Liver (tissue), 8 donors: ENCODE measurements at regions not wholly inside any gene's neighbourhood (a gene's known extent, or its start where the extent isn't known, plus 50 kb on each side); places are given as distances from the start of the nearest gene placed in this dataset.

ENCODE experiments used
- DNase-seq: peaks from one replicate; pipeline ENCODE4 v3.0.0-alpha.2; 2017; ENCODE audit warnings: low spot score
- H3K27ac ChIP-seq, 2 donors: one replicate each; pipeline ENCODE4 v1.7.0; 2013; ENCODE audit warnings: inconsistent platforms in 2 of 2, low read length in 2 of 2, control low read depth in 1 of 2, low read depth in 1 of 2, mild to moderate bottlenecking in 1 of 2
- H3K27me3 ChIP-seq, 4 donors: one replicate each; pipeline versions ENCODE4 v1.6.1 to v1.7.0; 2013; ENCODE audit warnings: low read length in 3 of 4, inconsistent platforms in 1 of 4, mild to moderate bottlenecking in 1 of 4, moderate library complexity in 1 of 4; ENCODE audit not compliant: control insufficient read depth in 4 of 4, insufficient read depth in 4 of 4
- H3K36me3 ChIP-seq, 4 donors: one replicate each; pipeline versions ENCODE4 v1.6.1 to v1.7.0; 2013; ENCODE audit warnings: low read length in 3 of 4, mild to moderate bottlenecking in 3 of 4, low read depth in 1 of 4, moderate library complexity in 1 of 4; ENCODE audit not compliant: control insufficient read depth in 4 of 4, insufficient read depth in 3 of 4
- H3K4me1 ChIP-seq, 4 donors: one replicate each; pipeline versions ENCODE4 v1.6.1 to v1.7.0; 2013; ENCODE audit warnings: low read length in 3 of 4, mild to moderate bottlenecking in 3 of 4, moderate library complexity in 1 of 4; ENCODE audit not compliant: control insufficient read depth in 4 of 4, insufficient read depth in 4 of 4
- H3K4me3 ChIP-seq, 3 donors: one replicate each; pipeline versions ENCODE4 v1.6.1 to v1.7.0; 2013; ENCODE audit warnings: low read length in 3 of 3, control low read depth in 1 of 3, low read depth in 1 of 3, mild to moderate bottlenecking in 1 of 3
- H3K9ac ChIP-seq, 2 donors: one replicate each; pipeline ENCODE4 v1.7.0; 2013; ENCODE audit warnings: low read length in 2 of 2, mild to moderate bottlenecking in 2 of 2, moderate library complexity in 2 of 2, control low read depth in 1 of 2, low read depth in 1 of 2
- H3K9me3 ChIP-seq, 4 donors: one replicate each; pipeline versions ENCODE4 v1.6.1 to v1.7.0; 2013; ENCODE audit warnings: low read length in 3 of 4; ENCODE audit not compliant: control insufficient read depth in 4 of 4
- EGR1 ChIP-seq, 2 donors: IDR thresholded peaks; 2 replicates each; pipeline ENCODE4 v1.6.1; 2016 to 2018; ENCODE audit warnings: antibody characterized with exemption in 2 of 2, low read depth in 2 of 2
- FOXA1 ChIP-seq: IDR thresholded peaks from 2 replicates; pipeline ENCODE4 v1.6.1; 2016; ENCODE audit warnings: antibody characterized with exemption
- FOXA2 ChIP-seq: IDR thresholded peaks from 2 replicates; pipeline ENCODE4 v1.6.1; 2016; ENCODE audit warnings: antibody characterized with exemption
- GABPA ChIP-seq, 2 donors: IDR thresholded peaks in 1 of 2; conservative IDR thresholded peaks in 1 of 2; 2 replicates each; pipeline ENCODE4 v1.6.1; 2016; ENCODE audit warnings: antibody characterized with exemption in 2 of 2, mild to moderate bottlenecking in 1 of 2, moderate library complexity in 1 of 2
- HNF4A ChIP-seq, 2 donors: conservative IDR thresholded peaks; 2 replicates each; pipeline ENCODE4 v1.6.1; 2016; ENCODE audit warnings: antibody characterized with exemption in 2 of 2, mild to moderate bottlenecking in 2 of 2
- HNF4G ChIP-seq: IDR thresholded peaks from 2 replicates; pipeline ENCODE4 v1.6.1; 2016; ENCODE audit warnings: antibody characterized with exemption
- JUND ChIP-seq, 2 donors: IDR thresholded peaks; 2 replicates each; pipeline ENCODE4 v1.6.1; 2016; ENCODE audit warnings: antibody characterized with exemption in 2 of 2
- NR2F2 ChIP-seq: IDR thresholded peaks from 2 replicates; pipeline ENCODE4 v1.6.1; 2016; ENCODE audit warnings: antibody characterized with exemption
- RXRA ChIP-seq, 2 donors: IDR thresholded peaks; 2 replicates each; pipeline ENCODE4 v1.6.1; 2017 to 2018; ENCODE audit warnings: antibody characterized with exemption in 2 of 2, mild to moderate bottlenecking in 1 of 2
- TAF1 ChIP-seq: conservative IDR thresholded peaks from 2 replicates; pipeline ENCODE4 v1.6.1; 2016; ENCODE audit warnings: antibody characterized with exemption, mild to moderate bottlenecking
- YY1 ChIP-seq: IDR thresholded peaks from 2 replicates; pipeline ENCODE4 v1.6.1; 2016; ENCODE audit warnings: antibody characterized with exemption, mild to moderate bottlenecking
- WGBS: extraction: QIAGEN DNeasy Blood & Tissue Kit; methylation state at CpG from one replicate; pipeline ENCODE4 v1.1.7; 2013; 5-methylcytosine and 5-hydroxymethylcytosine counted together
- TF ChIP-seq, protein P1 (sequence below): IDR thresholded peaks from 2 replicates; pipeline ENCODE4 v1.6.1; 2016; ENCODE audit warnings: antibody characterized with exemption
- TF ChIP-seq, protein P2 (sequence below): IDR thresholded peaks from 2 replicates; pipeline ENCODE4 v1.6.1; 2016; ENCODE audit warnings: antibody characterized with exemption
- TF ChIP-seq, protein P3 (sequence below): fragments of 150-350 bp; IDR thresholded peaks from 2 replicates; pipeline ENCODE4 v1.5.1; 2017; ENCODE audit warnings: improper control_type of control experiment, low read depth, low read length; ENCODE audit not compliant: missing input control
- TF ChIP-seq, protein P4 (sequence below): IDR thresholded peaks from 2 replicates; pipeline ENCODE4 v1.6.1; 2016; ENCODE audit warnings: antibody characterized with exemption, mild to moderate bottlenecking
- TF ChIP-seq, protein P5 (sequence below): IDR thresholded peaks from 2 replicates; pipeline ENCODE4 v1.6.1; 2016; ENCODE audit warnings: antibody characterized with exemption
- donor health status: healthy.
- donor health status: healthy.
- donor health status: healthy.
- donor health status: healthy.
- donor health status: healthy.

DNA sequence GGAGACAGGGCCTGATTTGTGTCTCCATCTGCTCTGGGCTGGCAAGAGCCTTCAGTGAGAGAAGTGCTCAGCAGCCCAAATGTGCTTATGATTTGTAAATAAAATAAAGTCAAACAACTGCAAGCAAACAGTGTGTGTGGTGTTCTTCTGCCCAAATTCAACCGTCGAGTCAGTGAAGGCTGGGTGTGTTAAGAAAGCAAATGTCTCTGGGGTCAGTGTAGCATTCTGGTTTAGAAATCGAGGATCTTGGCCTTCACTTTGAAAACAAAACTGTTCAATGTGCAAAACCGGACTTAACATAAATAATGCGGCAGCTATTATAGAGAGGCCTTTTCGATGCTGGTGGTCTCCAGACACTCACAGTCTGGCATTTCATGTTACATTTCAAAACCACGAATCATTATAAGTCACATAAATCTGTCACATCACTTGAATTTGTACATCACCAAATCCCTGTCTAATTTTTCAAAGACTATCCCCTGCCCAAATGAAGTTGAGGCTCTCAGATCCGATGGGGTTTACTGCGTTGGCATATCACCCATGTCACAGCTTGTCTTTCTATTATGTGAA lies 158.6 kb upstream of the MYOCD start:
- Histone ChIP-seq H3K4me3 (no peak overlapping the region), H3K36me3 (no peaks in the 10 kb centered on the region), H3K27me3 (no peaks in the 10 kb centered on the region), H3K4me1 (no peaks in the 10 kb centered on the region), H3K9me3 (no peaks in the 10 kb centered on the region), H3K9ac (no peak overlapping the region), H3K27ac (no peak overlapping the region)
- WGBS: 82% methylated on average over 9 of the region's 9 CpGs
- no peak for DNase-seq
- TF ChIP-seq FOXA2 (no peak), YY1 (no peak), EGR1 (IDR thresholded peaks at IDR 0.05; ENCODE audit: low read depth in 2 of 2) (no peak), TAF1 (no peak), HNF4G (no peak), NR2F2 (no peak), FOXA1 (no peak), GABPA (IDR thresholded peaks at IDR 0.05 in 1 of 2, conservative IDR thresholded peaks at IDR 0.05 in 1 of 2) (no peak)
- TF ChIP-seq, protein P1, sequence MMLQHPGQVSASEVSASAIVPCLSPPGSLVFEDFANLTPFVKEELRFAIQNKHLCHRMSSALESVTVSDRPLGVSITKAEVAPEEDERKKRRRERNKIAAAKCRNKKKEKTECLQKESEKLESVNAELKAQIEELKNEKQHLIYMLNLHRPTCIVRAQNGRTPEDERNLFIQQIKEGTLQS: no peak
- TF ChIP-seq, protein P2, sequence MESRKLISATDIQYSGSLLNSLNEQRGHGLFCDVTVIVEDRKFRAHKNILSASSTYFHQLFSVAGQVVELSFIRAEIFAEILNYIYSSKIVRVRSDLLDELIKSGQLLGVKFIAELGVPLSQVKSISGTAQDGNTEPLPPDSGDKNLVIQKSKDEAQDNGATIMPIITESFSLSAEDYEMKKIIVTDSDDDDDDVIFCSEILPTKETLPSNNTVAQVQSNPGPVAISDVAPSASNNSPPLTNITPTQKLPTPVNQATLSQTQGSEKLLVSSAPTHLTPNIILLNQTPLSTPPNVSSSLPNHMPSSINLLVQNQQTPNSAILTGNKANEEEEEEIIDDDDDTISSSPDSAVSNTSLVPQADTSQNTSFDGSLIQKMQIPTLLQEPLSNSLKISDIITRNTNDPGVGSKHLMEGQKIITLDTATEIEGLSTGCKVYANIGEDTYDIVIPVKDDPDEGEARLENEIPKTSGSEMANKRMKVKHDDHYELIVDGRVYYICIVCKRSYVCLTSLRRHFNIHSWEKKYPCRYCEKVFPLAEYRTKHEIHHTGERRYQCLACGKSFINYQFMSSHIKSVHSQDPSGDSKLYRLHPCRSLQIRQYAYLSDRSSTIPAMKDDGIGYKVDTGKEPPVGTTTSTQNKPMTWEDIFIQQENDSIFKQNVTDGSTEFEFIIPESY: no peak
- TF ChIP-seq, protein P3, sequence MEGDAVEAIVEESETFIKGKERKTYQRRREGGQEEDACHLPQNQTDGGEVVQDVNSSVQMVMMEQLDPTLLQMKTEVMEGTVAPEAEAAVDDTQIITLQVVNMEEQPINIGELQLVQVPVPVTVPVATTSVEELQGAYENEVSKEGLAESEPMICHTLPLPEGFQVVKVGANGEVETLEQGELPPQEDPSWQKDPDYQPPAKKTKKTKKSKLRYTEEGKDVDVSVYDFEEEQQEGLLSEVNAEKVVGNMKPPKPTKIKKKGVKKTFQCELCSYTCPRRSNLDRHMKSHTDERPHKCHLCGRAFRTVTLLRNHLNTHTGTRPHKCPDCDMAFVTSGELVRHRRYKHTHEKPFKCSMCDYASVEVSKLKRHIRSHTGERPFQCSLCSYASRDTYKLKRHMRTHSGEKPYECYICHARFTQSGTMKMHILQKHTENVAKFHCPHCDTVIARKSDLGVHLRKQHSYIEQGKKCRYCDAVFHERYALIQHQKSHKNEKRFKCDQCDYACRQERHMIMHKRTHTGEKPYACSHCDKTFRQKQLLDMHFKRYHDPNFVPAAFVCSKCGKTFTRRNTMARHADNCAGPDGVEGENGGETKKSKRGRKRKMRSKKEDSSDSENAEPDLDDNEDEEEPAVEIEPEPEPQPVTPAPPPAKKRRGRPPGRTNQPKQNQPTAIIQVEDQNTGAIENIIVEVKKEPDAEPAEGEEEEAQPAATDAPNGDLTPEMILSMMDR: no peak
- TF ChIP-seq, protein P4, sequence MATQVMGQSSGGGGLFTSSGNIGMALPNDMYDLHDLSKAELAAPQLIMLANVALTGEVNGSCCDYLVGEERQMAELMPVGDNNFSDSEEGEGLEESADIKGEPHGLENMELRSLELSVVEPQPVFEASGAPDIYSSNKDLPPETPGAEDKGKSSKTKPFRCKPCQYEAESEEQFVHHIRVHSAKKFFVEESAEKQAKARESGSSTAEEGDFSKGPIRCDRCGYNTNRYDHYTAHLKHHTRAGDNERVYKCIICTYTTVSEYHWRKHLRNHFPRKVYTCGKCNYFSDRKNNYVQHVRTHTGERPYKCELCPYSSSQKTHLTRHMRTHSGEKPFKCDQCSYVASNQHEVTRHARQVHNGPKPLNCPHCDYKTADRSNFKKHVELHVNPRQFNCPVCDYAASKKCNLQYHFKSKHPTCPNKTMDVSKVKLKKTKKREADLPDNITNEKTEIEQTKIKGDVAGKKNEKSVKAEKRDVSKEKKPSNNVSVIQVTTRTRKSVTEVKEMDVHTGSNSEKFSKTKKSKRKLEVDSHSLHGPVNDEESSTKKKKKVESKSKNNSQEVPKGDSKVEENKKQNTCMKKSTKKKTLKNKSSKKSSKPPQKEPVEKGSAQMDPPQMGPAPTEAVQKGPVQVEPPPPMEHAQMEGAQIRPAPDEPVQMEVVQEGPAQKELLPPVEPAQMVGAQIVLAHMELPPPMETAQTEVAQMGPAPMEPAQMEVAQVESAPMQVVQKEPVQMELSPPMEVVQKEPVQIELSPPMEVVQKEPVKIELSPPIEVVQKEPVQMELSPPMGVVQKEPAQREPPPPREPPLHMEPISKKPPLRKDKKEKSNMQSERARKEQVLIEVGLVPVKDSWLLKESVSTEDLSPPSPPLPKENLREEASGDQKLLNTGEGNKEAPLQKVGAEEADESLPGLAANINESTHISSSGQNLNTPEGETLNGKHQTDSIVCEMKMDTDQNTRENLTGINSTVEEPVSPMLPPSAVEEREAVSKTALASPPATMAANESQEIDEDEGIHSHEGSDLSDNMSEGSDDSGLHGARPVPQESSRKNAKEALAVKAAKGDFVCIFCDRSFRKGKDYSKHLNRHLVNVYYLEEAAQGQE: no peak

DNA sequence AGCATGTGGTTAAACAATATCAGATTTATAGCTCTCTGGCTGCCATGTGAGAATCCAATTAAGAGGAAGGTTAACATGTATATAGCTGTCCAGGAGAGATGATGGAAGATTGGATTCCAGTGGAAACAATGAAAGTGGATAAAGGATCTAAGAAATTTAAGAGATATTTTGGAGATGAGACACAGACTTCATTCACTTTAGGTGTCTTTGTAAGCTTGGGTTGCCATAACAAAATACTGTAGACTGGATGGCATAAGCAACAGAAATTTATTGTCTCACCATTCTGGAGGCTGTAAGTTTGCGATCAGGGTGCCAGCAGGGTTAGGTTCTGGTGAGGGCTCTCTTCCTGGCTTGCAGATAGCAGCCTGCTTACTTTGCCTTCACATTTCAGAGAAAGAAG lies 155.9 kb upstream of the MYOCD start:
- H3K27me3 ChIP-seq: no peaks in the 10 kb centered on the region
- H3K36me3 ChIP-seq: no peaks in the 10 kb centered on the region
- no peak overlapping the region for H3K27ac ChIP-seq
- no peaks in the 10 kb centered on the region for H3K4me1 ChIP-seq
- DNase-seq: no peak
- H3K9me3 ChIP-seq: no peaks in the 10 kb centered on the region
- WGBS: 72% methylated on average over 1 of the region's 1 CpG
- no peak overlapping the region for H3K9ac ChIP-seq
- H3K4me3 ChIP-seq: no peak overlapping the region
- TF ChIP-seq JUND (IDR thresholded peaks at IDR 0.05): no peak
- no peak for TF ChIP-seq TAF1
- TF ChIP-seq NR2F2: no peak
- TF ChIP-seq, protein P2: no peak
- TF ChIP-seq, protein P5, sequence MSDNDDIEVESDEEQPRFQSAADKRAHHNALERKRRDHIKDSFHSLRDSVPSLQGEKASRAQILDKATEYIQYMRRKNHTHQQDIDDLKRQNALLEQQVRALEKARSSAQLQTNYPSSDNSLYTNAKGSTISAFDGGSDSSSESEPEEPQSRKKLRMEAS: no peak
- TF ChIP-seq RXRA (IDR thresholded peaks at IDR 0.05): no peak
- TF ChIP-seq HNF4G: no peak
- TF ChIP-seq HNF4A (conservative IDR thresholded peaks at IDR 0.05): no peak
- TF ChIP-seq, protein P4: no peak
- no peak for TF ChIP-seq FOXA1
- no peak for TF ChIP-seq YY1
